RWPE2 (cell line): ENCODE measurements at regions not wholly inside any gene's neighbourhood (a gene's known extent, or its start where the extent isn't known, plus 50 kb on each side); places are given as distances from the start of the nearest gene placed in this dataset.

Experiments used
- ATAC-seq: fragments of 200-7000 bp; cut with Tn5 transposase; 3 replicates; pipeline ENCODE4 v1.9.1; 2021; ENCODE audit warnings: low read depth
- DNase-seq: peaks from one replicate; pipeline ENCODE4 v3.0.0-alpha.2; 2020; ENCODE audit warnings: low spot score
- H3K27ac ChIP-seq: fragments of 450-650 bp; 2 replicates; pipeline ENCODE4 v1.5.1; 2017; ENCODE audit warnings: mild to moderate bottlenecking; ENCODE audit not compliant: poor library complexity, severe bottlenecking
- H3K27me3 ChIP-seq: fragments of 250-450 bp; sonication (Bioruptor Pico); 2 replicates; pipeline ENCODE4 v1.5.1; 2021; ENCODE audit warnings: mild to moderate bottlenecking, moderate library complexity; ENCODE audit not compliant: insufficient read depth, poor library complexity, severe bottlenecking
- H3K36me3 ChIP-seq: fragments of 250-450 bp; sonication (Bioruptor Pico); 2 replicates; pipeline ENCODE4 v1.5.1; 2020; ENCODE audit warnings: low read depth, mild to moderate bottlenecking, moderate library complexity
- H3K4me1 ChIP-seq: fragments of 250-450 bp; sonication (Bioruptor Pico); 2 replicates; pipeline ENCODE4 v1.5.1; 2021; ENCODE audit warnings: mild to moderate bottlenecking, moderate library complexity; ENCODE audit not compliant: insufficient read depth, poor library complexity, severe bottlenecking
- H3K4me3 ChIP-seq: fragments of 250-450 bp; sonication (Bioruptor Pico); 2 replicates; pipeline ENCODE4 v1.5.1; 2021; ENCODE audit warnings: mild to moderate bottlenecking, moderate library complexity; ENCODE audit not compliant: severe bottlenecking
- H3K9me3 ChIP-seq: fragments of 250-450 bp; sonication (Bioruptor Pico); 2 replicates; pipeline ENCODE4 v1.5.1; 2021; ENCODE audit warnings: mild to moderate bottlenecking, moderate library complexity; ENCODE audit not compliant: severe bottlenecking
- CTCF ChIP-seq: fragments of 450-650 bp; IDR thresholded peaks from one replicate; pipeline ENCODE4 v1.5.1; 2017; ENCODE audit warnings: mild to moderate bottlenecking, moderate library complexity; ENCODE audit not compliant: poor library complexity, severe bottlenecking

GRCh38 chr18:76712511-76713140 lies 109.7 kb upstream of the ZNF236 start:
- no peak for TF ChIP-seq CTCF
- Histone ChIP-seq H3K27me3 (no peaks in the 10 kb centered on the region), H3K9me3 (no peaks in the 10 kb centered on the region), H3K36me3 (no peaks in the 10 kb centered on the region), H3K4me1 (no peaks in the 10 kb centered on the region), H3K27ac (no peak overlapping the region), H3K4me3 (no peak overlapping the region)
- no peak for ATAC-seq
- no peak for DNase-seq

GRCh38 chr18:76710646-76711520 lies 111.5 kb upstream of the ZNF236 start:
- ATAC-seq (no peak; the same call in 2 of the 3 replicates), DNase-seq (no peak)
- TF ChIP-seq CTCF = no peak
- Histone ChIP-seq H3K27me3 (no peaks in the 10 kb centered on the region), H3K27ac (no peak overlapping the region), H3K9me3 (no peaks in the 10 kb centered on the region), H3K36me3 (no peaks in the 10 kb centered on the region), H3K4me1 (no peaks in the 10 kb centered on the region), H3K4me3 (no peak overlapping the region)

GRCh38 chr18:76709659-76710645 lies 112.4 kb upstream of the ZNF236 start:
- no peak for DNase-seq
- H3K4me1 ChIP-seq = no peaks in the 10 kb centered on the region
- no peak overlapping the region for H3K4me3 ChIP-seq
- H3K9me3 ChIP-seq = no peaks in the 10 kb centered on the region
- peak; percentile 76 for ATAC-seq
- no peaks in the 10 kb centered on the region for H3K36me3 ChIP-seq
- TF ChIP-seq CTCF = peak; percentile 95
- no peak overlapping the region for H3K27ac ChIP-seq
- H3K27me3 ChIP-seq = no peaks in the 10 kb centered on the region

- Histone ChIP-seq H3K4me1 (no peaks in the 10 kb centered on the region), H3K4me3 (no peak overlapping the region), H3K36me3 (no peaks in the 10 kb centered on the region), H3K9me3 (no peaks in the 10 kb centered on the region), H3K27ac (no peak overlapping the region), H3K27me3 (no peaks in the 10 kb centered on the region)
- DNase-seq (no peak), ATAC-seq (no peak)
- TF ChIP-seq CTCF = no peak
Observed at GRCh38 chr18:76708722-76709353, 113.5 kb upstream of the ZNF236 start.
